ENCODE measurements at regions not wholly inside any gene's neighbourhood (a gene's known extent, or its start where the extent isn't known, plus 50 kb on each side); places are given as distances from the start of the nearest gene placed in this dataset.

DNA sequence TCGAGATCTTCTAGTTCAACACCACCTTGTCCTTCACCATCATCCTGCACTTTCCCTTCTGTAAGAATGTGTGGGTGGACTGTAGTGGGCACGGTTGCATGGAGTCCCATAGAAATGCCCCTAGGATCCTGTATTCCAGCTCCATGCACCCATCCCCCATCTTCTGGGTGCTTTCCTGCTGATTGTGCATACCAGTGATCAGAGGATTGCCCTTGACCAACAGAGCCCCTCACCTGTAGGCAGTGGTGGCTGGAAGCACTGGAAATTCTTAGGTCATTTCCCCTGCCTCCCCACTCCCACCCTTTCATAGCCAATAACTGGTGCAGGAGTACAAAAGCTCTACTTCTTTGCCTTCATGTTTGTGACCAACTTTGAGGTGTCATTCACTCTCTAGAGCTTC is 213.4 kb upstream of the ARSJ start:
- TF ChIP-seq POLR2A (IDR thresholded peaks at IDR 0.05; ENCODE audit: low read depth, low read length) = no peak
- TF ChIP-seq SPI1 (IDR thresholded peaks at IDR 0.05; ENCODE audit: low read depth, low read length) = no peak
- TF ChIP-seq POLR2AphosphoS5 (IDR thresholded peaks at IDR 0.05; ENCODE audit: low read depth, low read length) = no peak
- no peak for TF ChIP-seq TAF1 (IDR thresholded peaks at IDR 0.05; ENCODE audit: low read depth, low read length)
- TF ChIP-seq PAX5 (IDR thresholded peaks at IDR 0.05; ENCODE audit: insufficient read depth, low read length, severe bottlenecking) = no peak

All from GM12891 (cell line).